ENCODE measurements at regions not wholly inside any gene's neighbourhood (a gene's known extent, or its start where the extent isn't known, plus 50 kb on each side); places are given as distances from the start of the nearest gene placed in this dataset.
"Not testable (repeated sequence)": the region's sequence is repeated elsewhere in the genome, so short reads cannot be mapped to it uniquely, and the experiment has no call there.

DNA sequence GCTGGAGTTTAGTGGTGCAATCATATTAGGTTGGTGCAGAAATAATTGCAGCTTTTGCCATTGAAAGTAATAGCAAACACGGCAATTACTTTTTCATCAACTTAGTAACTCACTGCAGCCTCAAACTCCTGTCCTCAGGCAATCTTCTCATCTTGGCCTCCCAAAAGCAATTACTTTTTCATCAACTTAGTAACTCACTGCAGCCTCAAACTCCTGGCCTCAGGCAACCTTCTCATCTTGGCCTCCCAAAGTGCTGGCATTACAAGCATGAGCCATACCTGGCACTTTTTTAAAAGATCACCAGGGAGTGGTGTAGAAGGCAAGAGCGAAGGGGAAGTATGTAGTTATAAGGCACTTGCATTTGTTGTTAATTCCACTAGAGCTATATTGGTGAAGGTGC, 491.1 kb upstream of the ADGRL3 start:
- no peaks in the 10 kb centered on the region for H3K36me3 ChIP-seq (ENCODE audit: control insufficient read depth, low read depth, low read length)
- no peak overlapping the region for H3K4me3 ChIP-seq (ENCODE audit: low read length)
- H3K9ac ChIP-seq (ENCODE audit: low read length) = no peak overlapping the region
- H3K9me3 ChIP-seq (ENCODE audit: control insufficient read depth, low read depth, low read length) = no peaks in the 10 kb centered on the region
- H3K27ac ChIP-seq (ENCODE audit: low read length) = no peak overlapping the region
- no peaks in the 10 kb centered on the region for H3K27me3 ChIP-seq (ENCODE audit: control insufficient read depth, insufficient read depth, low read length)
- H3K4me1 ChIP-seq (ENCODE audit: control insufficient read depth, low read depth, low read length) = no peaks in the 10 kb centered on the region

DNA sequence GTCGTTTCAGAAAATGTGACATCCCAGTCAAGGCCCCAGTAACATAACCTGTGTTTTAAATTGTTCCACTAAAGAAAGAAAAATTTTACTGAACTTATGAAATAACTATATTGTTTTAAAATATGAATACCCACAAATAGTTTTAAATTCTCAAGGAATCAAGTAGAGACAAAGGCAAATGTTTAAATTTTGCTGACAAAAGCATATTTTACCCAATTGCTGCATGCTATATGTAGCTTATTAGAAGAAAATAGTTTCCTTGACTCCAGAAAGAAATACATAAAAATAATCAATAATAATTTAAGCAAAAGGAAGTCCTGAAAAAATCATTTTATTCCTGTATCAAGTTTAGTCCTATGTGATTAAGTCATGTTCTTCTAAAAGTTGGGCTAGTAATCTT, 481.3 kb upstream of the ADGRL3 start:
- Histone ChIP-seq H3K4me3 (ENCODE audit: low read length) (no peak overlapping the region), H3K36me3 (ENCODE audit: control insufficient read depth, low read depth, low read length) (no peaks in the 10 kb centered on the region), H3K4me1 (ENCODE audit: control insufficient read depth, low read depth, low read length) (no peaks in the 10 kb centered on the region), H3K27ac (ENCODE audit: low read length) (no peak overlapping the region), H3K27me3 (ENCODE audit: control insufficient read depth, insufficient read depth, low read length) (no peaks in the 10 kb centered on the region), H3K9ac (ENCODE audit: low read length) (no peak overlapping the region), H3K9me3 (ENCODE audit: control insufficient read depth, low read depth, low read length) (no peaks in the 10 kb centered on the region)

DNA sequence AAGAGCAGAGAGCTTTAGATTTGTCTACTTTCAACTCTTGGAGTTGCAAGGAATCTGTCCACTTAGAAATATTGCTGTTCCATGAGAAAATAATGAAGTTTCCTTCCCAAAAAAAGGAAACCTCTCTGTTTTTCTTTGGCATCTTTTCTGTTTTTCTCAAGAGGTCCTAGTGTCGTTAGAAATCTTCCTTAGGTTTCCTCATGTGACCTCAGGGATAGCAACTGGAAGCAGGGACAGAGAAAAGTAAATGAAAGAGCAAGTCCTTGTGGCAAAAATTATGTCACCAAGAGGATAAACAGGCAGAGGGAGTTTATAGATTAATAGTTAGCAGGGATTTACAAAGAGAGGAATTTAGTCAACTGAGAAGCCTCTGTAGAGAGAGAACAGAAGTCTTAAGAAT, 478.4 kb upstream of the ADGRL3 start:
- Histone ChIP-seq H3K27ac (ENCODE audit: low read length) (no peak overlapping the region), H3K27me3 (ENCODE audit: control insufficient read depth, insufficient read depth, low read length) (no peaks in the 10 kb centered on the region), H3K4me1 (ENCODE audit: control insufficient read depth, low read depth, low read length) (no peaks in the 10 kb centered on the region), H3K9me3 (ENCODE audit: control insufficient read depth, low read depth, low read length) (no peaks in the 10 kb centered on the region), H3K36me3 (ENCODE audit: control insufficient read depth, low read depth, low read length) (no peaks in the 10 kb centered on the region), H3K4me3 (ENCODE audit: low read length) (no peak overlapping the region), H3K9ac (ENCODE audit: low read length) (no peak overlapping the region)

- H3K9me3 ChIP-seq (ENCODE audit: control insufficient read depth, low read depth, low read length) = no peaks in the 10 kb centered on the region
- no peak overlapping the region for H3K4me3 ChIP-seq (ENCODE audit: low read length)
- no peak overlapping the region for H3K27ac ChIP-seq (ENCODE audit: low read length)
- no peaks in the 10 kb centered on the region for H3K4me1 ChIP-seq (ENCODE audit: control insufficient read depth, low read depth, low read length)
- H3K27me3 ChIP-seq (ENCODE audit: control insufficient read depth, insufficient read depth, low read length) = no peaks in the 10 kb centered on the region
- no peak overlapping the region for H3K9ac ChIP-seq (ENCODE audit: low read length)
- H3K36me3 ChIP-seq (ENCODE audit: control insufficient read depth, low read depth, low read length) = no peaks in the 10 kb centered on the region
Observed at GRCh38 chr4:60723796-60724195, 476.3 kb upstream of the ADGRL3 start.

- no peaks in the 10 kb centered on the region for H3K27me3 ChIP-seq (ENCODE audit: control insufficient read depth, insufficient read depth, low read length)
- no peak overlapping the region for H3K4me3 ChIP-seq (ENCODE audit: low read length)
- H3K9ac ChIP-seq (ENCODE audit: low read length) = no peak overlapping the region
- H3K27ac ChIP-seq (ENCODE audit: low read length) = no peak overlapping the region
- no peaks in the 10 kb centered on the region for H3K36me3 ChIP-seq (ENCODE audit: control insufficient read depth, low read depth, low read length)
- no peaks in the 10 kb centered on the region for H3K9me3 ChIP-seq (ENCODE audit: control insufficient read depth, low read depth, low read length)
- H3K4me1 ChIP-seq (ENCODE audit: control insufficient read depth, low read depth, low read length) = no peaks in the 10 kb centered on the region
Observed at GRCh38 chr4:60724623-60725022, 475.5 kb upstream of the ADGRL3 start.

GRCh38 chr4:60726779-60727178, 473.3 kb upstream of the ADGRL3 start:
- no peak overlapping the region for H3K4me3 ChIP-seq (ENCODE audit: low read length)
- no peak overlapping the region for H3K9ac ChIP-seq (ENCODE audit: low read length)
- no peaks in the 10 kb centered on the region for H3K9me3 ChIP-seq (ENCODE audit: control insufficient read depth, low read depth, low read length)
- no peaks in the 10 kb centered on the region for H3K36me3 ChIP-seq (ENCODE audit: control insufficient read depth, low read depth, low read length)
- no peaks in the 10 kb centered on the region for H3K27me3 ChIP-seq (ENCODE audit: control insufficient read depth, insufficient read depth, low read length)
- no peak overlapping the region for H3K27ac ChIP-seq (ENCODE audit: low read length)
- no peaks in the 10 kb centered on the region for H3K4me1 ChIP-seq (ENCODE audit: control insufficient read depth, low read depth, low read length)

DNA sequence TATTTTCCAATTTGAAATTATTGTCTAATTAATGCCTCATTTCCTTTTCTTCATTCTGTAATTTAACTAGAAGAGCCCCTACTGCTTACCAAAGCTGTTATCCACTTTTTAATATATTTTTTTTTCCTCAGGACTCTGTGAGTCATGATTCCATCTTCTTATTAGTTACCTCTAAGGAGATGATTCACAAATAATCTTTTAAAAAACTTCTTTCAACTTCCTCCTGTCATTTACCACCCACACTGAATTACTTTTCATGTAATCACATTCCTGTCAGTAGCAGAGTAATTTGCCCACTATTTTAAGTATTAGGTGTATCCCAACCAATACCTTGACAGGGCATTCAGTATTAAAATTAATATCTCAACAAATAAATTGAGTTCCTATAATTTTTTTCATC, 470.9 kb upstream of the ADGRL3 start:
- H3K9ac ChIP-seq (ENCODE audit: low read length) = no peak overlapping the region
- H3K9me3 ChIP-seq (ENCODE audit: control insufficient read depth, low read depth, low read length) = no peaks in the 10 kb centered on the region
- no peaks in the 10 kb centered on the region for H3K36me3 ChIP-seq (ENCODE audit: control insufficient read depth, low read depth, low read length)
- no peak overlapping the region for H3K4me3 ChIP-seq (ENCODE audit: low read length)
- no peaks in the 10 kb centered on the region for H3K27me3 ChIP-seq (ENCODE audit: control insufficient read depth, insufficient read depth, low read length)
- no peaks in the 10 kb centered on the region for H3K4me1 ChIP-seq (ENCODE audit: control insufficient read depth, low read depth, low read length)
- no peak overlapping the region for H3K27ac ChIP-seq (ENCODE audit: low read length)

DNA sequence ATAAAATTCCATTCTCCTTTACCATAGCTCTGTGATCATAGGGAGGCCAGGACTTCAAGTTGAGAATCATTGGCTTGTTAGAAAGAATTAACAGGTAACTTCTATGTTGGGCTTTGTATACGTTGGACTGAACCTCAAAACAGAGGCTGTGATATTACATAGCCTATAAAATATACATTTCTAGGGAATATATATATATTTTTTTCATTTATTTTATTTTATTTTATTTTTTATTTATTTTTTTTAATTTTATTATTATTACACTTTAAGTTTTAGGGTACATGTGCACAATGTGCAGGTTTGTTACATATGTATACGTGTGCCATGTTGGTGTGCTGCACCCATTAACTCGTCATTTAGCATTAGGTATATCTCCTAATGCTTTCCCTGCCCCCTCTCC, 470.4 kb upstream of the ADGRL3 start:
- H3K9ac ChIP-seq (ENCODE audit: low read length); H3K27ac ChIP-seq (ENCODE audit: low read length); H3K4me3 ChIP-seq (ENCODE audit: low read length); H3K9me3 ChIP-seq (ENCODE audit: control insufficient read depth, low read depth, low read length); H3K36me3 ChIP-seq (ENCODE audit: control insufficient read depth, low read depth, low read length); H3K4me1 ChIP-seq (ENCODE audit: control insufficient read depth, low read depth, low read length); H3K27me3 ChIP-seq (ENCODE audit: control insufficient read depth, insufficient read depth, low read length): not testable (repeated sequence)

DNA sequence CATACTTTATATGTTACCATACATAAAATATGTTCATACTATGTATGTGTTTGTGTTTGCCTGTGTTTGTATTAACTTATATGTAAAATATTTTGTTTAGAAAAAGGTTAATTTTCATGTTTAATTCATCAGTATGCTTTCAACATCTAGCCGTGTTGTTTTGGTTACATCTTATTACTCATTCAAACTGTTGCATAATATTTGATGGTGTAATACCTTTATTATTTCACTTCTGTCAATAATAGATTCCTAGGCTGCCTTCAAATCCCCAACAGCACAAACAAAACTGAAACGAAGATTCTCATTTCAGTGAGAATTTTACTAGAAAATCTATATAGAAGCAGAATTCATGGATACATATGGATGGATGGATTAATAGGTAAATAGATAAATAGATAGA, 462.3 kb upstream of the ADGRL3 start:
- no peaks in the 10 kb centered on the region for H3K36me3 ChIP-seq (ENCODE audit: control insufficient read depth, low read depth, low read length)
- H3K9me3 ChIP-seq (ENCODE audit: control insufficient read depth, low read depth, low read length) = no peaks in the 10 kb centered on the region
- H3K27me3 ChIP-seq (ENCODE audit: control insufficient read depth, insufficient read depth, low read length) = no peaks in the 10 kb centered on the region
- no peak overlapping the region for H3K9ac ChIP-seq (ENCODE audit: low read length)
- H3K4me1 ChIP-seq (ENCODE audit: control insufficient read depth, low read depth, low read length) = no peaks in the 10 kb centered on the region
- H3K27ac ChIP-seq (ENCODE audit: low read length) = no peak overlapping the region
- no peak overlapping the region for H3K4me3 ChIP-seq (ENCODE audit: low read length)

- no peaks in the 10 kb centered on the region for H3K9me3 ChIP-seq (ENCODE audit: control insufficient read depth, low read depth, low read length)
- no peak overlapping the region for H3K4me3 ChIP-seq (ENCODE audit: low read length)
- H3K9ac ChIP-seq (ENCODE audit: low read length) = no peak overlapping the region
- H3K36me3 ChIP-seq (ENCODE audit: control insufficient read depth, low read depth, low read length) = no peaks in the 10 kb centered on the region
- no peak overlapping the region for H3K27ac ChIP-seq (ENCODE audit: low read length)
- H3K27me3 ChIP-seq (ENCODE audit: control insufficient read depth, insufficient read depth, low read length) = no peaks in the 10 kb centered on the region
- H3K4me1 ChIP-seq (ENCODE audit: control insufficient read depth, low read depth, low read length) = no peaks in the 10 kb centered on the region
Observed at GRCh38 chr4:60743654-60744053, 456.5 kb upstream of the ADGRL3 start.

- Histone ChIP-seq H3K36me3 (ENCODE audit: control insufficient read depth, low read depth, low read length) (no peaks in the 10 kb centered on the region), H3K27ac (ENCODE audit: low read length) (no peak overlapping the region), H3K27me3 (ENCODE audit: control insufficient read depth, insufficient read depth, low read length) (no peaks in the 10 kb centered on the region), H3K9ac (ENCODE audit: low read length) (no peak overlapping the region), H3K4me1 (ENCODE audit: control insufficient read depth, low read depth, low read length) (no peaks in the 10 kb centered on the region), H3K9me3 (ENCODE audit: control insufficient read depth, low read depth, low read length) (no peaks in the 10 kb centered on the region), H3K4me3 (ENCODE audit: low read length) (no peak overlapping the region)
Observed at GRCh38 chr4:60744767-60745166, 455.4 kb upstream of the ADGRL3 start.

DNA sequence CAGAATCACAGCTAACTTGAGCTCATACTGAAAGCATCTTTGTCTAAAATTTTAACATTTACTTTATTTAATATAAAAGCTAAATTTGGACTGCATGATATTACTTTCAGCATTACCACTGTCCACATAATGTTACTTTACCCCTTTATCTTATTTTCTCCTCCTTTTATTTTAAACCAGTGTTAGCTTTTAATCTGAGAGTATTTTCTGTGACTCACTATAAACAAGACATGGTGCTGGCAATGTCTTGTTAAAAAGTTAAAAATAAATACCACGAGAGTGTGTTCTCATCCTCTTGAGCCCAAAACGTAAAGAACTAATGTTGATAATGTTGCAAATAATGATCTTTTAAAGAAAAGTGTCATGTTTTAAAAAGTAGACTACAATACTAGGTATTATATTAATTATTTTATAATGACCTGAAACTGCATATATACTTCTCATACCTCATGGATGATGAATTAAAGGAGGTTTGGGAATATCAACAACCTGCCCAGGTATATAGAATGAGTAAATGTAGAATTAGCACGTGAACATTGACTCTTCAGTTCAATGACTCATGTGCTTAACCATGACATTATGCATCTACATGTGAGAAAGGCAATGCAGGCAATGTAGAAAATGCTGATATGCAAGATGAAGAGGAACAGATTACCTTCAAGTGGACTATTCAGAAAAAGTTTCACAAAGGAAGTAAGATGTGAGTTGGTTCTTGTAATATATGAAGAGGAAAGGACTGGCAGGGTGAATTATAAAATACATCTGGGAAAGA, 454.1 kb upstream of the ADGRL3 start:
- Histone ChIP-seq H3K9ac (ENCODE audit: low read length) (no peak overlapping the region), H3K27me3 (ENCODE audit: control insufficient read depth, insufficient read depth, low read length) (no peaks in the 10 kb centered on the region), H3K36me3 (ENCODE audit: control insufficient read depth, low read depth, low read length) (no peaks in the 10 kb centered on the region), H3K4me3 (ENCODE audit: low read length) (no peak overlapping the region), H3K4me1 (ENCODE audit: control insufficient read depth, low read depth, low read length) (no peaks in the 10 kb centered on the region), H3K9me3 (ENCODE audit: control insufficient read depth, low read depth, low read length) (no peaks in the 10 kb centered on the region), H3K27ac (ENCODE audit: low read length) (no peak overlapping the region)

All from iPS-18a (cell line).